H9 (cell line): ENCODE measurements at regions not wholly inside any gene's neighbourhood (a gene's known extent, or its start where the extent isn't known, plus 50 kb on each side); places are given as distances from the start of the nearest gene placed in this dataset.

Experiments
- DNase-seq: peaks from one replicate; pipeline ENCODE4 v3.0.0-alpha.2; 2017
- H2AFZ ChIP-seq: one replicate; pipeline ENCODE4 v1.6.1; 2013; ENCODE audit warnings: mild to moderate bottlenecking, low read length, control low read depth, moderate library complexity
- H2AK5ac ChIP-seq: 2 replicates; pipeline ENCODE4 v1.6.1; 2013; ENCODE audit warnings: low read length, control low read depth, mixed read lengths; ENCODE audit not compliant: insufficient read length
- H2BK120ac ChIP-seq: one replicate; pipeline ENCODE4 v1.6.1; 2013; ENCODE audit warnings: low read depth, mild to moderate bottlenecking, low read length, control low read depth, inconsistent platforms; ENCODE audit not compliant: poor library complexity, severe bottlenecking
- H2BK12ac ChIP-seq: 2 replicates; pipeline ENCODE4 v1.6.1; 2013; ENCODE audit warnings: low read length, control low read depth, mixed read lengths, low read depth; ENCODE audit not compliant: insufficient read length
- H2BK15ac ChIP-seq: 2 replicates; pipeline ENCODE4 v1.6.1; 2013; ENCODE audit warnings: low read depth, low read length, control low read depth
- H2BK20ac ChIP-seq: one replicate; pipeline ENCODE4 v1.6.1; 2013; ENCODE audit warnings: low read depth, mild to moderate bottlenecking, low read length, control low read depth, inconsistent platforms; ENCODE audit not compliant: poor library complexity, severe bottlenecking
- H2BK5ac ChIP-seq: 2 replicates; pipeline ENCODE4 v1.6.1; 2013; ENCODE audit warnings: low read length, control low read depth, mixed read lengths; ENCODE audit not compliant: insufficient read length
- H3K14ac ChIP-seq: 2 replicates; pipeline ENCODE4 v1.6.1; 2013; ENCODE audit warnings: low read length, control low read depth; ENCODE audit not compliant: insufficient read depth
- H3K18ac ChIP-seq: 2 replicates; pipeline ENCODE4 v1.6.1; 2013; ENCODE audit warnings: low read depth, mild to moderate bottlenecking, mixed read lengths, low read length, control low read depth; ENCODE audit not compliant: insufficient read length
- H3K23ac ChIP-seq: 2 replicates; pipeline ENCODE4 v1.6.1; 2013; ENCODE audit warnings: low read length, control low read depth, mixed read lengths, low read depth; ENCODE audit not compliant: insufficient read length
- H3K23me2 ChIP-seq: 2 replicates; pipeline ENCODE4 v1.6.1; 2013; ENCODE audit warnings: low read depth, mild to moderate bottlenecking, mixed read lengths, low read length, control low read depth; ENCODE audit not compliant: insufficient read length, poor library complexity, severe bottlenecking
- H3K27ac ChIP-seq: 2 replicates; pipeline ENCODE4 v1.5.1; 2013; ENCODE audit warnings: low read length, control low read depth, mixed read lengths, low read depth; ENCODE audit not compliant: insufficient read length
- H3K27me3 ChIP-seq: 2 replicates; pipeline ENCODE4 v1.6.1; 2013; ENCODE audit warnings: low read length, control low read depth, inconsistent platforms; ENCODE audit not compliant: insufficient read depth
- H3K4ac ChIP-seq: 2 replicates; pipeline ENCODE4 v1.6.1; 2013; ENCODE audit warnings: low read depth, mild to moderate bottlenecking, control low read depth, inconsistent platforms, low read length, moderate library complexity
- H3K4me1 ChIP-seq: 2 replicates; pipeline ENCODE4 v1.6.1; 2013; ENCODE audit warnings: low read length, control low read depth, inconsistent platforms; ENCODE audit not compliant: insufficient read depth
- H3K4me2 ChIP-seq: 2 replicates; pipeline ENCODE4 v1.6.1; 2013; ENCODE audit warnings: low read length, control low read depth, mixed read lengths; ENCODE audit not compliant: insufficient read length, insufficient read depth
- H3K56ac ChIP-seq: 2 replicates; pipeline ENCODE4 v1.6.1; 2013; ENCODE audit warnings: low read depth, mild to moderate bottlenecking, mixed read lengths, low read length, control low read depth; ENCODE audit not compliant: insufficient read length
- H3K79me1 ChIP-seq: 2 replicates; pipeline ENCODE4 v1.6.1; 2013; ENCODE audit warnings: low read depth, mild to moderate bottlenecking, moderate library complexity, low read length, control low read depth, inconsistent platforms; ENCODE audit not compliant: insufficient read depth, poor library complexity, severe bottlenecking
- H3K79me2 ChIP-seq: 2 replicates; pipeline ENCODE4 v1.6.1; 2013; ENCODE audit warnings: low read length, control low read depth, inconsistent platforms; ENCODE audit not compliant: insufficient read depth
- H3K9ac ChIP-seq: 2 replicates; pipeline ENCODE4 v1.6.1; 2013; ENCODE audit warnings: low read length, control low read depth, mixed read lengths; ENCODE audit not compliant: insufficient read length; ENCODE audit errors: extremely low read depth
- H3K9me3 ChIP-seq: one replicate; pipeline ENCODE4 v1.6.1; 2013; ENCODE audit warnings: low read depth, low read length, inconsistent platforms; ENCODE audit not compliant: control insufficient read depth
- H3T11ph ChIP-seq: one replicate; pipeline ENCODE4 v1.6.1; 2013; ENCODE audit warnings: mild to moderate bottlenecking, low read length, control low read depth, inconsistent platforms
- H4K20me1 ChIP-seq: one replicate; pipeline ENCODE4 v1.6.1; 2013; ENCODE audit not compliant: control insufficient read depth, insufficient read length, insufficient read depth
- H4K5ac ChIP-seq: 2 replicates; pipeline ENCODE4 v1.6.1; 2013; ENCODE audit warnings: low read depth, mild to moderate bottlenecking, mixed read lengths, low read length, control low read depth; ENCODE audit not compliant: insufficient read length
- H4K8ac ChIP-seq: replicated peaks from 2 replicates; pipeline ENCODE4 v1.6.1; 2013; ENCODE audit warnings: low read length, control low read depth, mixed read lengths, low read depth; ENCODE audit not compliant: insufficient read length
- H4K91ac ChIP-seq: 2 replicates; pipeline ENCODE4 v1.6.1; 2013; ENCODE audit warnings: low read depth, mild to moderate bottlenecking, moderate library complexity, mixed read lengths, low read length, control low read depth; ENCODE audit not compliant: insufficient read length
- H3K27ac Mint-ChIP-seq, 3 experiments: 2 replicates in 2 of 3; 3 replicates in 1 of 3; pipeline ENCODE4 v1.8.0; 2020 to 2021; ENCODE audit warnings: mixed read lengths in 3 of 3, mild to moderate bottlenecking in 1 of 3, moderate library complexity in 1 of 3
- H3K27me3 Mint-ChIP-seq: 2 replicates; pipeline ENCODE4 v1.8.0; 2021; ENCODE audit warnings: low read depth, mild to moderate bottlenecking, moderate library complexity, mixed read lengths
- H3K36me3 Mint-ChIP-seq, 3 experiments: 2 replicates in 2 of 3; 3 replicates in 1 of 3; pipeline ENCODE4 v1.8.0; 2020 to 2021; ENCODE audit warnings: low read depth in 3 of 3, mixed read lengths in 3 of 3; ENCODE audit not compliant: insufficient read depth in 1 of 3
- H3K4me1 Mint-ChIP-seq, 2 experiments: 2 replicates each; pipeline ENCODE4 v1.8.0; 2020; ENCODE audit warnings: mixed read lengths in 2 of 2
- H3K4me3 Mint-ChIP-seq, 2 experiments: 2 replicates in 1 of 2; 3 replicates in 1 of 2; pipeline ENCODE4 v1.8.0; 2020 to 2021; ENCODE audit warnings: mild to moderate bottlenecking in 2 of 2, mixed read lengths in 2 of 2, moderate library complexity in 1 of 2
- H3K9me3 Mint-ChIP-seq, 2 experiments: 2 replicates in 1 of 2; 3 replicates in 1 of 2; pipeline ENCODE4 v1.8.0; 2020; ENCODE audit warnings: mild to moderate bottlenecking in 2 of 2, mixed read lengths in 2 of 2, moderate library complexity in 1 of 2
- CTCF ChIP-seq: fragments of 200-600 bp; sonication (generic); conservative IDR thresholded peaks from 3 replicates; pipeline ENCODE4 v1.8.0; 2021; ENCODE audit warnings: antibody characterized with exemption, mild to moderate bottlenecking
- WGBS: extraction: QIAGEN DNeasy Blood & Tissue Kit; methylation state at CpG from one replicate; pipeline ENCODE4 v1.1.7; 2013; ENCODE audit warnings: missing lambda C conversion rate, low lambda C conversion rate, mixed read lengths; ENCODE audit not compliant: insufficient read length; ENCODE audit errors: extremely low coverage; 5-methylcytosine and 5-hydroxymethylcytosine counted together

GRCh38 chr6:74447013-74447412, 751.0 kb downstream of the CD109 start:
- Mint-ChIP-seq H3K9me3 (no peaks in the 10 kb centered on the region), H3K27ac (no peak overlapping the region), H3K4me3 (no peak overlapping the region), H3K27me3 (no peaks in the 10 kb centered on the region), H3K4me1 (peaks cover 0 to 2% of the 10 kb centered on the region in 2 experiments; a peak in 1 of 4 replicates), H3K36me3 (no peaks in the 10 kb centered on the region)
- Histone ChIP-seq H3K9ac (no peak overlapping the region), H2BK12ac (no peak overlapping the region), H2AK5ac (no peak overlapping the region), H3K23ac (no peak overlapping the region), H3K4ac (no peak overlapping the region), H4K8ac (no peak overlapping the region), H2BK20ac (no peak overlapping the region), H2BK120ac (no peak overlapping the region), H3K4me2 (no peak overlapping the region), H3K27me3 (no peaks in the 10 kb centered on the region), H3K79me2 (no peaks in the 10 kb centered on the region), H3K9me3 (no peaks in the 10 kb centered on the region), H3T11ph (no peak overlapping the region), H3K56ac (no peak overlapping the region), H3K23me2 (no peaks in the 10 kb centered on the region), H4K5ac (no peak overlapping the region), H3K27ac (no peak overlapping the region), H3K79me1 (no peaks in the 10 kb centered on the region), H3K14ac (no peak overlapping the region), H2BK5ac (no peak overlapping the region), H4K91ac (no peak overlapping the region), H3K18ac (no peak overlapping the region), H3K4me1 (no peaks in the 10 kb centered on the region), H2AFZ (no peak overlapping the region), H2BK15ac (no peak overlapping the region), H4K20me1 (no peaks in the 10 kb centered on the region)
- no CpG with 5 or more reads among the region's 5 CpGs for WGBS
- no peak for TF ChIP-seq CTCF
- DNase-seq = no peak
